HFF-Myc (cell line): ENCODE measurements at regions not wholly inside any gene's neighbourhood (a gene's known extent, or its start where the extent isn't known, plus 50 kb on each side); places are given as distances from the start of the nearest gene placed in this dataset.
"Not testable (repeated sequence)": the region's sequence is repeated elsewhere in the genome, so short reads cannot be mapped to it uniquely, and the experiment has no call there.

Experiments
- DNase-seq: peaks from one replicate; pipeline ENCODE4 v3.0.0-alpha.2; 2011; ENCODE audit warnings: low read depth; ENCODE audit errors: extremely low read depth
- H3K4me3 ChIP-seq: replicated peaks from 2 replicates; pipeline ENCODE4 v1.5.1; 2011; ENCODE audit warnings: low read depth, mild to moderate bottlenecking, control low read depth, low read length
- CTCF ChIP-seq: IDR thresholded peaks from 2 replicates; pipeline ENCODE4 v1.5.1; 2012; ENCODE audit warnings: mild to moderate bottlenecking, low read depth, low read length, control low read depth; ENCODE audit errors: missing control alignments

GRCh38 chr4:121616449-121616848, 80.3 kb downstream of the ANXA5 start:
- not testable (repeated sequence) for DNase-seq

GRCh38 chr4:121614101-121614500, 82.7 kb downstream of the ANXA5 start:
- no peak overlapping the region for H3K4me3 ChIP-seq
- no peak for DNase-seq
- no peak for TF ChIP-seq CTCF

More at GRCh38 chr4:121616449-121616848, 80.3 kb downstream of the ANXA5 start:
- not testable (repeated sequence) for H3K4me3 ChIP-seq

GRCh38 chr4:121599049-121599448, 97.7 kb downstream of the ANXA5 start:
- no peak for TF ChIP-seq CTCF
- no peak for DNase-seq
- no peak overlapping the region for H3K4me3 ChIP-seq

GRCh38 chr4:121597346-121597934, 99.3 kb downstream of the ANXA5 start:
- no peak overlapping the region for H3K4me3 ChIP-seq
- DNase-seq = no peak
- no peak for TF ChIP-seq CTCF

GRCh38 chr4:121594796-121595526, 101.8 kb downstream of the ANXA5 start:
- TF ChIP-seq CTCF = no peak
- no peak overlapping the region for H3K4me3 ChIP-seq
- DNase-seq = no peak

- H3K4me3 ChIP-seq = no peak overlapping the region
- no peak for DNase-seq
- no peak for TF ChIP-seq CTCF
Observed at GRCh38 chr4:121593760-121594159, 103.0 kb downstream of the ANXA5 start.

- H3K4me3 ChIP-seq, DNase-seq: not testable (repeated sequence)
Observed at GRCh38 chr4:121592257-121592656, 104.5 kb downstream of the ANXA5 start.

- DNase-seq = no peak
- TF ChIP-seq CTCF = no peak
Observed at GRCh38 chr4:121584836-121585235, 111.9 kb downstream of the ANXA5 start.

More at GRCh38 chr4:121584836-121585235, 111.9 kb downstream of the ANXA5 start:
- no peak overlapping the region for H3K4me3 ChIP-seq
